Posterior cingulate gyrus (tissue), 11 donors: ENCODE measurements at regions not wholly inside any gene's neighbourhood (a gene's known extent, or its start where the extent isn't known, plus 50 kb on each side); places are given as distances from the start of the nearest gene placed in this dataset.
"Not testable (repeated sequence)": the region's sequence is repeated elsewhere in the genome, so short reads cannot be mapped to it uniquely, and the experiment has no call there.

Experiments
- DNase-seq, 10 donors: peaks; one replicate each; pipeline versions ENCODE4 v3.0.0 to v3.0.0-alpha.2; 2020 to 2021; ENCODE audit warnings: mixed read lengths in 3 of 10
- intact Hi-C: fragments of 100-400 bp; cut with DNase I; formaldehyde crosslinking; loops from one replicate; pipeline ENCODE4 v1.15.1; 2023

GRCh38 chr16:22436823-22437652 lies 62.6 kb upstream of the CDR2 start:
- intact Hi-C loops: not testable (repeated sequence)
- peak; percentile 46 to 94 (median 72) for DNase-seq

GRCh38 chr16:22436326-22436822 lies 62.0 kb upstream of the CDR2 start:
- not testable (repeated sequence) for DNase-seq

GRCh38 chr16:22431314-22431713 lies 56.9 kb upstream of the CDR2 start:
- intact Hi-C loops: not testable (repeated sequence)
- peak in 2 of 10 donors; percentile 24 to 46 for DNase-seq

More at GRCh38 chr16:22436326-22436822, 62.0 kb upstream of the CDR2 start:
- intact Hi-C loops: not testable (repeated sequence)

- intact Hi-C loops: no loop called here
- peak in 2 of 10 donors; percentile 51 to 70 for DNase-seq
Observed at GRCh38 chr16:22428654-22429053, 54.2 kb upstream of the CDR2 start.

GRCh38 chr16:22427556-22427955 lies 53.1 kb upstream of the CDR2 start:
- intact Hi-C loops: no loop called here
- DNase-seq: peak in 2 of 10 donors; percentile 53 to 65

- intact Hi-C loops: no loop called here
- no peak for DNase-seq
Observed at GRCh38 chr16:22425847-22426246, 51.4 kb upstream of the CDR2 start.

GRCh38 chr16:22425036-22425801 lies 50.8 kb upstream of the CDR2 start:
- peak in 2 of 10 donors; percentile 76 to 82 for DNase-seq
- intact Hi-C loops: no loop called here

- intact Hi-C loops: no loop called here
- DNase-seq: peak in 7 of 10 donors; percentile 30 to 89 (median 48)
Observed at GRCh38 chr16:22424161-22424937, 49.9 kb upstream of the CDR2 start.
